Right lung (tissue), 2 donors: ENCODE measurements at regions not wholly inside any gene's neighbourhood (a gene's known extent, or its start where the extent isn't known, plus 50 kb on each side); places are given as distances from the start of the nearest gene placed in this dataset.
A peak's percentile ranks its signal among the peaks of the same experiment; 100 is the strongest.
"Not testable (repeated sequence)": the region's sequence is repeated elsewhere in the genome, so short reads cannot be mapped to it uniquely, and the experiment has no call there.

Experiments used
- DNase-seq, 2 donors: peaks; one replicate each; pipeline ENCODE4 v3.0.0-alpha.2; 2013

DNA sequence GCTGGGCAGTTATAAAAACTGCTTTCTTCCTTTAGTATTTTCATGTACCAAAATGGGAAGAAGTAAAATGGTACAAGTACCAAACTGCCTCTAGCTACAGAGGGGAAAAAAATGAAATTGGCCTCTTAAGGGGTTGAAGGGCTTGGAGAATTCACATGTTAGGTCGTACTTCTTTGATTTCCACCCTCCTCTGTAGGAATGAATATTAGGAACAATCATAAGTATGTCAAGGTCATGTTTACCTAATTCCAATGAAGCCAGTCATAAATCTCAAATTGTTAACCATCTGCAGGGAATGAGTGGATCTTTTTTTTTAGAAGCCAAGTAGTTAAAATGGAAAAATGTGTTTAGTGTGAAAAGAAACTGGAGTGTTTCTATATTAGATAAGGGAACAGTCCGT, 772.6 kb downstream of the PRIM2 start:
- DNase-seq = not testable (repeated sequence)

DNA sequence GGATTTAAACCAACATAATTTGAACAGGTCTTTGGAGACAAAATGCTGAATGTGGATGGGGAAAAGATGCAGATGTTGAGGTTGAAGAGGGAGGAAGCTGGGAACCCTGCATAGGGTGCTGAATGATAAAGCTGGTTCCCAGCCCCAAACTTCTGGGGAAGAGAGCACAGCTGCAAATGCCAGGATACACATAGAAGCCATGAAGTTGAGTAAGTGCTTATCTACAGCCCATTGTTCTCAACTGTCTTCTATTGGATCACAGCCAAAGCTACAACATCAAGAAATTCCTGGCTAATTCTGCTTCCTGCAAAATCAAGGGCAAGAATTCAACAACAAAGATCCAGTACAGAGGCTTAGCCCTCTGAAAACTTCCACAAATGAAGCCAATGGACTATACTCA, 779.8 kb downstream of the PRIM2 start:
- peak in 1 of 2 donors; percentile 0 for DNase-seq

- DNase-seq = no peak
Observed at GRCh38 chr6:58113960-58114359, 796.5 kb downstream of the PRIM2 start.

- not testable (repeated sequence) for DNase-seq
Observed at GRCh38 chr6:58117162-58117561, 799.7 kb downstream of the PRIM2 start.

DNA sequence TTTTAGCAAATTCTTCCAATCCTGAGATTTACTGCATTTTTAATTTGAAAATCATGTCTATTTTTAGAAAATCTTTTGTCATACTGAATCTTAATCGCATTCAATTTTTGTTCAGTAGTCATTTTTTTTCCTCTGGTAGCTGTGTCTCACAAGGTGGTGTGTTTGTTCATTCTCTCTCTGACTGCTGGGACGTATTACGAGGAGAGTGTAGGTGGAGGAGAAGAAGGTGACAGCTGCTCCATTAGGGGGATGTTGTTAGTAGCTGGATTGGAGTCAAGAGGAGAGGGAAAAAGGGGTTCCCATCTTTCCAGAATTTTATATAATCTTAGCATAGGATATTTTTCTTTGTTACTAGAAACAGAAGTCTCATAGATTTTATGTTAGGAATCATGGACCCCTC, 804.2 kb downstream of the PRIM2 start:
- not testable (repeated sequence) for DNase-seq

GRCh38 chr6:58123770-58124169, 806.3 kb downstream of the PRIM2 start:
- DNase-seq = not testable (repeated sequence)

DNA sequence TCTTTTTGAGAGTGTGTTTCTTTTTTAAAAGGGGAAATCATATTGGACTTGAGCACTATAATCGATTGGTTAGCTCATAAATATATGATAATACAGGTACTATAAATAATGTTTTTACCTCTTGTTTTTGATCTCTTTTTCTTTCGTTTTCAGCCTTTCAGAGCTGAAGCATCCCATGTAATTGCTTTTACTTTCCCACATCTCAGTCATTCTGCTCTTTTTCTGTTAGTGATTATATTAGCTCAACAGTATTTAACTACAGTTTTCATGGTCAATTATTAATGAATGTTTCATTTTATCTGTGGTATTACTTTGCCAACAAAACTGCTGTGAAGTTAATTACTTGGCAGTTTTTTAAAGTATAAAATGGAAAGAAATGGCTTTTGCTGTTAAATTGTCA, 811.1 kb downstream of the PRIM2 start:
- DNase-seq = not testable (repeated sequence)

- not testable (repeated sequence) for DNase-seq
Observed at GRCh38 chr6:58129098-58129497, 811.7 kb downstream of the PRIM2 start.

- not testable (repeated sequence) for DNase-seq
Observed at GRCh38 chr6:58139746-58140145, 822.3 kb downstream of the PRIM2 start.

- DNase-seq = not testable (repeated sequence)
Observed at GRCh38 chr6:58171025-58171424, 853.6 kb downstream of the PRIM2 start.

GRCh38 chr6:58181557-58182065, 864.2 kb downstream of the PRIM2 start:
- DNase-seq = not testable (repeated sequence)

DNA sequence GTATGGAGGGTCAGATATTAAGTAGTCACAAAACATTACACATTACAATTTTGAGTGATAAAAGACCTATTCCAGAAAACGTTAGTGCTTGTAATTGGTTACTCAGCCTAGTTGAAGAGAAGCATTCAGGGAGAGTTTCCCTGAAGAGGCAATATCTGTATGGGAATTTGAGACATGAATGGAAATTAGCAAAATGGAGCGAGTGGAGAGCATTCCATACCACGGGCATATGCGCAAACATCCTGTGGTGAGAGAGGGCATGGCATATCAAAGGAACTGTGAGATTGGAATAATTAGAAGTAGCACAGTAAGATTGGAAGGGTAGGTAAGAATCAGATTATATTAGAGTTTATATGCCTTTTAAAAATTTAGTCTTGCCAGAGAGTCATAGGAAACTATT, 867.9 kb downstream of the PRIM2 start:
- not testable (repeated sequence) for DNase-seq

GRCh38 chr6:58193209-58193608, 875.8 kb downstream of the PRIM2 start:
- not testable (repeated sequence) for DNase-seq

DNA sequence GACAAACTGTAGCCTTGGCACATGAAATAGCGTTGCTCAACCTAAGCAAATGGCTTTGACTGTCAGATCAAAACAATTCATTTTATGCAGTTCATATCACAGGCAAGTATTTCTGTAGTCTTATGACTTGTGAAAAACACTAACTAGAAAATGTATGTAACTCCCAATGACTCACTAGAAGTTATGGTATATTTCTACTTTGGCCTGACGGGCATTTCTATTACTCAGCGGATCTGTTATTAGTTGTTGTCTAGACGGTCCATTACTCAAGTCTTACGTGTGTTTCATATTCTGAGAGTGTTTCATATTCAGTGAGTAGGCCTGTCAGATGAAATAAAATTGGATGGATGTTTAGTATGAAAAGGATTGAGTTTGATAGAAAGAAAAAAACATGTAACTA, 880.9 kb downstream of the PRIM2 start:
- no peak for DNase-seq

DNA sequence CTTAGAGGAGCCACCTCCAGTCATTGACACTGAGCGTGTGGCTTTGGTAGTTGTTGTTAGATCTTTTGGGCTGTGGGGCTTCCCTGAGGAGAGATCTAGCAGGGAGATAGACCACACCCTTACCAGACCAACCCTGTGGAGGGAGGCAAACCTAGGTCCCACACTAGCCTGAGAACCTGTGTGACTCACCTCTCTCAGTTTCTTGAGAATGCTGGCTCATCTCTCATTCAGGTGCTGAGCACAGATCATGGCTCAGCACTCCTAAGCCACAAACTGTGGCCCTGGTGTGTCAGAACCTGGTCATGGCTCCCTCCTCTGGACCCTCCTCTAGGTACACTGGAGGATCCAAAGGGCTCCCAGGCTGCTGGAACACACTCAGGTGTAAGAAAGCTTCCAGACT, 919.7 kb downstream of the PRIM2 start:
- DNase-seq = not testable (repeated sequence)

GRCh38 chr6:58238421-58238820, 921.0 kb downstream of the PRIM2 start:
- DNase-seq = not testable (repeated sequence)

DNA sequence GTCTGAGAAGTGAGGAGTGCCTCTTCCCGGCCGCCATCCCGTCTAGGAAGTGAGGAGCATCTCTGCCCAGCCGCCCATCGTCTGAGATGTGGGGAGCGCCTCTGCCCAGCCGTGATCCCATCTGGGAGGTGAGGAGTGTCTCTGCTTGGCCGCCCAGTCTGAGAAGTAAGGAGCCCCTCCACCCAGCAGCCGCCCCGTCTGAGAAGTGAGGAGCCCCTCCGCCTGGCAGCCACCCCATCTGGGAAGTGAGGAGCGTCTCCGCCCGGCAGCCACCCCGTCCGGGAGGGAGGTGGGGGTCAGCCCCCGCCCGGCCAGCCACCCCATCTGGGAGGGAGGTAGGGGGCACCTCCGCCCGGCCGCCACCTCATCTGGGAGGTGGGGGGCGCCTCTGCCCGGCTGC, 940.2 kb downstream of the PRIM2 start:
- DNase-seq = not testable (repeated sequence)

- no peak for DNase-seq
Observed at GRCh38 chr6:58290177-58290576, 972.7 kb downstream of the PRIM2 start.

DNA sequence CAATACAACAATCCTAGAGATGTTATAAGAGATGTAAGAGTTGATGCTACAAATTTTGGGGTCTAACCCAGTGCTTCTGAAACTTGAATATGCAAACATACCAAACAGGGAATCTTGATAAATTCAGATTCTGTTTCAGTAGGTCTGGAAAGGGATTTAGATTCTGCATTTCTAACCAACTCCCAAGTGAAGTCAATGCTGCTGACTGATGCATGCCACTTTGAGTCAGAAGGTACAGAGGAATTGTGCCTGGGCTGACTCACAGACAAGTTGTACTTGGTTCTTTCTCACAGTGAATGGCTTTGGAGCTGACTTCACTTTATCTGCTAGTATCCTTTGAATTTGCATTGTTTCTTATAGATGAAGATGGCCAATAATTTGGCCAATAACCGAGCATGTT, 973.9 kb downstream of the PRIM2 start:
- not testable (repeated sequence) for DNase-seq

GRCh38 chr6:58307901-58308300, 990.5 kb downstream of the PRIM2 start:
- not testable (repeated sequence) for DNase-seq

DNA sequence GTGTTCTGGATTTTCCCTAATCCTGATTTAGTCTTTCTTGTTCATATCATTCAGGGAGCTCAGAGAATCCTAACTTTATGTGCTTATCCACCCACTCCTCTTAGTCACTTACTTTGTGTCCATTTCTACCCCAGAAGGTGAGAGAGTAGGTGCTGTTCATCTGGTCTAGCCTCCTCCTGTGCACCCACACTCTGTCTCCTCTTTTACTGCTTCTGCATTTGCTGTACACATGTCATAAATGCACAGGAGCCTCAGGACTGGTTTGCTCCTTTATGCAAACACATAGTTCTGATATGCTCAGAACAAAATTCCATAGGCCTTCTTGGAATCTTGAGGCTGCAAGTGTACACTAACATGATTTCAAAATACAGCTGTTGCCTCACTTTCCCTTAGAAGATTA, 1014.7 kb downstream of the PRIM2 start:
- DNase-seq = not testable (repeated sequence)

DNA sequence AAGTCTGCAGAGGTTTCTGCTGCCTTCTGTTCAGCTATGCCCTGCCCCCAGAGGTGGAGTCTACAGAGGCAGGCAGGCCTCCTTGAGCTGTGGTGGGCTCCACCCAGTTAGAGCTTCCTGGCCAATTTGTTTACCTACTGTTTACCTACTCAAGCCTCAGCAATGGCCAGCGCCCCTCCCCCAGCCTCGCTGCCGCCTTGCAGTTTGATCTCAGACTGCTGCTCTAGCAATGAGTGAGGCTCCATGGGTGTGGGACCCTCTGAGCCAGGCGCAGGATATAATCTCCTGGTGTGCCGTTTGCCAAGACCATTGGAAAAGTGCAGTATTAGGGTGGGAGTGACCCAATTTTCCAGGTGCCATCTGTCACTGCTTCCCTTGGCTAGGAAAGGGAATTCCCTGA, 1024.9 kb downstream of the PRIM2 start:
- DNase-seq = not testable (repeated sequence)

DNA sequence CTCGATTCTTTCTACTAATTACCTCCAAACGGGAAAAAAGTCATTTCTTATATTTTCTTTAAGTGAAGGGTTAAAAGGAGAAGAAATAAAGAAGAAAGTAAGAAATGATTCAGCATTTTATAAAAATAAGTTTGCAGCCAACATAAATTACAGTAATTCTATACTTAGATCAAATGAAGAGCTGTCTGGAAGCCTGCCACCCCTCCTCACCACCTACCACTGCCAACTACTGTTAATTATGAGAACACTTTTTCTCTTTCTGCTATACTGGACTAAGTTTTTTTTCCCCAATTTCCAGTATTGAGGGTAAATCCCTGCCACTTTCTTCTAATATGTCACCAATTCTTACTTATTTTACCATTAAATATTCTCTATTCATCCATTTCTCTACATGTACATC, 1030.1 kb downstream of the PRIM2 start:
- DNase-seq = not testable (repeated sequence)

DNA sequence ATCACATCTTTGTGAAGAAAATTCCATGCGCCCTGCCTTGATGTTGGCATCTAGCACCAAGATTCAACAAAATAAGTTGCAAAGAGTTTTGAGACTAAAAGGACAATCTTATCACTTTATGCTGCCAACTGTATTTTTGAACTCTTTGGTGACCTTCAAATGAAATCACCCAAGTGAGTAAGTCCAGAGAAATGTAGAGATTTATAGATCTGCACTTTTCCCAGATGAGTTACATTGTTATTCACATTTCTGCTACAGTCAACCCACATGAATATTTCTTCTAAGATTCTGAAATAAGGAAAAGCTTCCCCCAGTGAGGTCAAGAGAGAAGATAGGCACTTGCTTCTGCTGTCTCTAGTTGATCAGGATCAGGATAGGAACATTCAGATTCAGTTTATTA, 1034.2 kb downstream of the PRIM2 start:
- not testable (repeated sequence) for DNase-seq
